CD14-positive monocyte (primary cell): ENCODE measurements at regions not wholly inside any gene's neighbourhood (a gene's known extent, or its start where the extent isn't known, plus 50 kb on each side); places are given as distances from the start of the nearest gene placed in this dataset.

Source experiments
- DNase-seq, 3 donors: peaks; one replicate each; pipeline ENCODE4 v3.0.0-alpha.2; 2011 to 2022
- H2AFZ ChIP-seq: 2 replicates; pipeline ENCODE4 v1.6.0; 2012; ENCODE audit warnings: mild to moderate bottlenecking, low read depth, low read length, inconsistent platforms; ENCODE audit not compliant: insufficient read depth, poor library complexity, severe bottlenecking
- H3K27ac ChIP-seq, 2 donors: 1 replicate in 1 of 2; 2 replicates in 1 of 2; pipeline ENCODE4 v1.5.1; 2012 to 2013; ENCODE audit warnings: low read length in 2 of 2, control low read depth in 1 of 2, inconsistent platforms in 1 of 2, low read depth in 1 of 2, mild to moderate bottlenecking in 1 of 2
- H3K27me3 ChIP-seq, 2 donors: one replicate each; pipeline versions ENCODE4 v1.6.0 to v1.6.1; 2011 to 2013; ENCODE audit warnings: low read length in 2 of 2; ENCODE audit not compliant: control insufficient read depth in 2 of 2, insufficient read depth in 2 of 2
- H3K36me3 ChIP-seq, 2 donors: replicated peaks in 1 of 2; 1 replicate in 1 of 2; 2 replicates in 1 of 2; pipeline versions ENCODE4 v1.5.1 to v1.6.1; 2012 to 2013; ENCODE audit warnings: low read length in 2 of 2, control low read depth in 1 of 2, inconsistent platforms in 1 of 2, mild to moderate bottlenecking in 1 of 2; ENCODE audit not compliant: insufficient read depth in 2 of 2, control insufficient read depth in 1 of 2
- H3K4me1 ChIP-seq, 2 donors: 1 replicate in 1 of 2; 2 replicates in 1 of 2; pipeline versions ENCODE4 v1.5.1 to v1.6.1; 2012 to 2013; ENCODE audit warnings: low read length in 2 of 2, control low read depth in 1 of 2, inconsistent platforms in 1 of 2, mild to moderate bottlenecking in 1 of 2, moderate library complexity in 1 of 2; ENCODE audit not compliant: insufficient read depth in 2 of 2, control insufficient read depth in 1 of 2
- H3K4me2 ChIP-seq: replicated peaks from 2 replicates; pipeline ENCODE3; 2012; ENCODE audit warnings: low read length, moderate library complexity, mild to moderate bottlenecking; ENCODE audit not compliant: poor library complexity, severe bottlenecking; ENCODE audit errors: extremely low read depth
- H3K4me3 ChIP-seq, 3 experiments: fragments of 200-600 bp in 1 of 3; sonication (generic) in 1 of 3; replicated peaks in 1 of 3; 1 replicate in 2 of 3; 2 replicates in 1 of 3; pipeline ENCODE4 v1.5.1; 2011 to 2013; ENCODE audit warnings: low read length in 3 of 3, mild to moderate bottlenecking in 3 of 3, control low read depth in 2 of 3, low read depth in 2 of 3, inconsistent platforms in 1 of 3, moderate library complexity in 1 of 3
- H3K79me2 ChIP-seq: 2 replicates; pipeline ENCODE4 v1.6.0; 2012; ENCODE audit warnings: mild to moderate bottlenecking, control low read depth, inconsistent platforms, low read length, moderate library complexity; ENCODE audit not compliant: insufficient read depth
- H3K9ac ChIP-seq: 2 replicates; pipeline ENCODE4 v1.6.0; 2017; ENCODE audit warnings: low read length, mild to moderate bottlenecking; ENCODE audit not compliant: insufficient read depth, poor library complexity, severe bottlenecking
- H3K9me3 ChIP-seq, 2 donors: replicated peaks in 1 of 2; 1 replicate in 1 of 2; 2 replicates in 1 of 2; pipeline versions ENCODE4 v1.5.1 to v1.6.1; 2012 to 2013; ENCODE audit warnings: low read length in 2 of 2, control low read depth in 1 of 2; ENCODE audit not compliant: control insufficient read depth in 1 of 2, insufficient read depth in 1 of 2
- H4K20me1 ChIP-seq: 2 replicates; pipeline ENCODE4 v1.6.0; 2012; ENCODE audit warnings: mild to moderate bottlenecking, low read length, control low read depth, moderate library complexity; ENCODE audit not compliant: insufficient read depth
- H3K27ac Mint-ChIP-seq, 7 donors: one replicate each; pipeline ENCODE4 v1.8.0; 2020; ENCODE audit warnings: mild to moderate bottlenecking in 7 of 7, mixed read lengths in 7 of 7, moderate library complexity in 6 of 7, inconsistent platforms in 2 of 7
- H3K27me3 Mint-ChIP-seq, 3 donors: one replicate each; pipeline ENCODE4 v1.8.0; 2021 to 2022; ENCODE audit warnings: low read depth in 3 of 3, mild to moderate bottlenecking in 3 of 3, mixed read lengths in 3 of 3, moderate library complexity in 3 of 3, inconsistent platforms in 1 of 3
- H3K36me3 Mint-ChIP-seq, 2 donors: one replicate each; pipeline ENCODE4 v1.8.0; 2020; ENCODE audit warnings: mixed read lengths in 2 of 2, inconsistent platforms in 1 of 2, mild to moderate bottlenecking in 1 of 2
- H3K4me1 Mint-ChIP-seq: one replicate; pipeline ENCODE4 v1.8.0; 2020; ENCODE audit warnings: mild to moderate bottlenecking, mixed read lengths
- H3K4me3 Mint-ChIP-seq, 2 donors: one replicate each; pipeline ENCODE4 v1.8.0; 2020; ENCODE audit warnings: mild to moderate bottlenecking in 2 of 2, mixed read lengths in 2 of 2, moderate library complexity in 1 of 2
- H3K9me3 Mint-ChIP-seq, 7 donors: one replicate each; pipeline ENCODE4 v1.8.0; 2020 to 2022; ENCODE audit warnings: mixed read lengths in 7 of 7, mild to moderate bottlenecking in 6 of 7, moderate library complexity in 6 of 7, inconsistent platforms in 2 of 7
- CTCF ChIP-seq: fragments of 200-600 bp; IDR thresholded peaks from one replicate; pipeline ENCODE4 v1.8.0; 2022; ENCODE audit warnings: antibody characterized with exemption, mild to moderate bottlenecking
- WGBS: methylation state at CpG from one replicate; pipeline ENCODE4 v1.1.5; 2013; ENCODE audit warnings: missing lambda C conversion rate; ENCODE audit not compliant: insufficient coverage; 5-methylcytosine and 5-hydroxymethylcytosine counted together
- intact Hi-C, 2 donors: fragments of 100-400 bp; cut with micrococcal nuclease; formaldehyde crosslinking; loops; one replicate each; pipeline versions ENCODE4 v1.15.0 to v1.15.1; 2023

- Mint-ChIP-seq H3K4me3 (no peak overlapping the region), H3K27me3 (peaks cover 0 to 3% (median 0%) of the 10 kb centered on the region in 3 donors), H3K4me1 (peaks cover 10% of the 10 kb centered on the region), H3K36me3 (no peaks in the 10 kb centered on the region), H3K9me3 (peaks cover 0 to 3% (median 0%) of the 10 kb centered on the region in 7 donors), H3K27ac (no peak overlapping the region)
- Histone ChIP-seq H3K4me2 (no peak overlapping the region), H3K4me3 (no peak overlapping the region), H3K4me1 (peaks cover 6 to 8% of the 10 kb centered on the region in 2 donors), H3K79me2 (no peaks in the 10 kb centered on the region), H2AFZ (no peak overlapping the region), H3K9me3 (no peaks in the 10 kb centered on the region), H3K36me3 (no peaks in the 10 kb centered on the region), H4K20me1 (no peaks in the 10 kb centered on the region), H3K9ac (no peak overlapping the region), H3K27me3 (peaks cover 0 to 2% of the 10 kb centered on the region in 2 donors), H3K27ac (no peak overlapping the region)
- TF ChIP-seq CTCF, result no peak
- WGBS, result no CpG with 5 or more reads among the region's 2 CpGs
- intact Hi-C loops, result no loop called here
- no peak for DNase-seq
Observed at GRCh38 chrX:20421275-20421674, 154.6 kb upstream of the RPS6KA3 start.

- Histone ChIP-seq H3K9ac (no peak overlapping the region), H3K27me3 (peaks cover 0 to 2% of the 10 kb centered on the region in 2 donors), H3K27ac (no peak overlapping the region), H3K79me2 (no peaks in the 10 kb centered on the region), H3K4me1 (peaks cover 6 to 8% of the 10 kb centered on the region in 2 donors), H3K4me3 (no peak overlapping the region), H3K9me3 (no peaks in the 10 kb centered on the region), H2AFZ (no peak overlapping the region), H4K20me1 (no peaks in the 10 kb centered on the region), H3K4me2 (no peak overlapping the region), H3K36me3 (no peaks in the 10 kb centered on the region)
- H3K9me3 Mint-ChIP-seq, result peaks cover 0 to 3% (median 0%) of the 10 kb centered on the region in 7 donors
- no peak overlapping the region for H3K27ac Mint-ChIP-seq
- DNase-seq, result no peak
- H3K36me3 Mint-ChIP-seq, result no peaks in the 10 kb centered on the region
- intact Hi-C loops, result no loop called here
- TF ChIP-seq CTCF, result no peak
- peaks cover 0 to 3% (median 0%) of the 10 kb centered on the region in 3 donors for H3K27me3 Mint-ChIP-seq
- WGBS, result no CpG with 5 or more reads among the region's 2 CpGs
- H3K4me3 Mint-ChIP-seq, result no peak overlapping the region
- H3K4me1 Mint-ChIP-seq, result peaks cover 10% of the 10 kb centered on the region
Observed at GRCh38 chrX:20420058-20420457, 153.3 kb upstream of the RPS6KA3 start.
